Esophagus muscularis mucosa (tissue), 4 donors: ENCODE measurements at regions not wholly inside any gene's neighbourhood (a gene's known extent, or its start where the extent isn't known, plus 50 kb on each side); places are given as distances from the start of the nearest gene placed in this dataset.

ENCODE experiments used
- DNase-seq: peaks from one replicate; pipeline ENCODE4 v3.0.0-alpha.2; 2017; ENCODE audit errors: extremely low spot score
- H3K27ac ChIP-seq, 4 donors: fragments of 200-600 bp; sonication (generic); replicated peaks in 1 of 4; 1 replicate in 3 of 4; 2 replicates in 1 of 4; pipeline ENCODE4 v1.5.1; 2016 to 2019; ENCODE audit warnings: mild to moderate bottlenecking in 1 of 4
- H3K27me3 ChIP-seq, 4 donors: fragments of 200-600 bp; sonication (generic); one replicate each; pipeline versions ENCODE4 v1.5.1 to v1.6.0; 2016 to 2019
- H3K36me3 ChIP-seq, 4 donors: fragments of 200-600 bp; sonication (generic); one replicate each; pipeline ENCODE4 v1.5.1; 2016 to 2019
- H3K4me1 ChIP-seq, 4 donors: fragments of 200-600 bp; sonication (generic); one replicate each; pipeline ENCODE4 v1.5.1; 2016 to 2019
- H3K4me3 ChIP-seq, 4 donors: fragments of 200-600 bp; sonication (generic); 1 replicate in 2 of 4; 2 replicates in 2 of 4; pipeline ENCODE4 v1.5.1; 2016 to 2019; ENCODE audit warnings: mild to moderate bottlenecking in 4 of 4, moderate library complexity in 1 of 4
- H3K9me3 ChIP-seq, 4 donors: fragments of 200-600 bp; sonication (generic); 1 replicate in 3 of 4; 2 replicates in 1 of 4; pipeline ENCODE4 v1.5.1; 2016 to 2019
- CTCF ChIP-seq, 3 experiments: fragments of 200-600 bp in 2 of 3; fragments of 450-650 bp in 1 of 3; sonication (generic) in 2 of 3; IDR thresholded peaks; one replicate each; pipeline ENCODE4 v1.5.1; 2017 to 2019; ENCODE audit warnings: antibody characterized with exemption in 3 of 3, mild to moderate bottlenecking in 2 of 3, moderate library complexity in 1 of 3
- EP300 ChIP-seq: sonication (generic); formaldehyde crosslinking; IDR thresholded peaks from one replicate; pipeline ENCODE4 v1.6.1; 2017; ENCODE audit warnings: antibody characterized with exemption
- POLR2A ChIP-seq: fragments of 450-650 bp; IDR thresholded peaks from one replicate; pipeline ENCODE4 v1.6.1; 2017; ENCODE audit warnings: antibody characterized with exemption, moderate library complexity, mild to moderate bottlenecking, low read depth
- POLR2AphosphoS5 ChIP-seq, 2 donors: sonication (generic); formaldehyde crosslinking; IDR thresholded peaks; one replicate each; pipeline ENCODE4 v1.6.1; 2017; ENCODE audit warnings: antibody characterized with exemption in 2 of 2
- WGBS: methylation state at CpG from one replicate; pipeline ENCODE4 v1.1.5; 2018; 5-methylcytosine and 5-hydroxymethylcytosine counted together
- intact Hi-C: fragments of 100-400 bp; cut with DNase I; formaldehyde crosslinking; loops from one replicate; pipeline ENCODE4 v1.15.1; 2023

DNA sequence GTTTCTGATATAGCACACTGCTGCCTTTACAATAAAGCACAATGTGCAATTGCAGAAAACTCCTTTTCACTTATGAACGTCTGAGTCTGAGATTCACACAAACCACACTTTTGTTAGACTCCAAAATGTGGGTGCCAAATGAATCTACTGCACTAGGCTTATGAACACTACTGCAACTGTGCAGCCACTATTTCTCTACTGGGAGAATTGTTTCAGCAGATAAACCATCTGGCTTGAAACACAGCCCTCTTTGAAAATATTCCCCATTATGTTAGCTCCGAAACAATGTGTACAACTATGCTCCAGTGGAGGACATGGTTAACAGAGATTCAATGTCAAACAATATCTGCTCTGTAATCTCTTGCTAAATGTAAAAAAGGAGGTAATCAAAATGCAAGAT is 188.7 kb upstream of the ZEB2 start:
- DNase-seq = no peak
- Histone ChIP-seq H3K4me3 (no peak overlapping the region), H3K36me3 (no peaks in the 10 kb centered on the region), H3K4me1 (peaks cover 10 to 22% (median 14%) of the 10 kb centered on the region in 4 donors), H3K27me3 (no peaks in the 10 kb centered on the region), H3K9me3 (no peaks in the 10 kb centered on the region), H3K27ac (no peak overlapping the region)
- whole genome bisulfite sequencing = 87% methylated on average over 2 of the region's 2 CpGs
- intact Hi-C loops = no loop called here
- no peak for TF ChIP-seq POLR2AphosphoS5 (IDR thresholded peaks at IDR 0.05)
- no peak for TF ChIP-seq POLR2A
- TF ChIP-seq EP300 = no peak
- TF ChIP-seq CTCF (IDR thresholded peaks at IDR 0.05) = no peak

- H3K27ac ChIP-seq = no peak overlapping the region
Measured at GRCh38 chr2:144707736-144708326, 187.9 kb upstream of the ZEB2 start.

GRCh38 chr2:144706647-144707046 is 186.7 kb upstream of the ZEB2 start:
- no peak overlapping the region for H3K4me3 ChIP-seq
- H3K9me3 ChIP-seq = no peaks in the 10 kb centered on the region
- no peak for DNase-seq
- H3K27ac ChIP-seq = no peak overlapping the region
- WGBS = 95% methylated on average over 4 of the region's 4 CpGs
- intact Hi-C loops = no loop called here
- peaks cover 0 to 3% (median 0%) of the 10 kb centered on the region in 4 donors for H3K4me1 ChIP-seq
- H3K27me3 ChIP-seq = no peaks in the 10 kb centered on the region
- no peaks in the 10 kb centered on the region for H3K36me3 ChIP-seq
- TF ChIP-seq EP300 (no peak), POLR2A (no peak), CTCF (IDR thresholded peaks at IDR 0.05) (no peak), POLR2AphosphoS5 (IDR thresholded peaks at IDR 0.05) (no peak)

More at GRCh38 chr2:144707736-144708326, 187.9 kb upstream of the ZEB2 start:
- H3K4me1 ChIP-seq = peaks cover 6 to 14% (median 7%) of the 10 kb centered on the region in 4 donors
- no peak overlapping the region for H3K4me3 ChIP-seq
- no peaks in the 10 kb centered on the region for H3K36me3 ChIP-seq
- TF ChIP-seq POLR2AphosphoS5 (IDR thresholded peaks at IDR 0.05) = no peak
- no peak for TF ChIP-seq POLR2A
- no peak for TF ChIP-seq CTCF (IDR thresholded peaks at IDR 0.05)
- TF ChIP-seq EP300 = no peak
- WGBS = 85% methylated on average over 9 of the region's 9 CpGs
- DNase-seq = no peak
- H3K27me3 ChIP-seq = no peaks in the 10 kb centered on the region
- H3K9me3 ChIP-seq = no peaks in the 10 kb centered on the region
- intact Hi-C loops = no loop called here

GRCh38 chr2:144705328-144706245 is 185.7 kb upstream of the ZEB2 start:
- no peak for TF ChIP-seq POLR2AphosphoS5 (IDR thresholded peaks at IDR 0.05)
- no peak for TF ChIP-seq CTCF (IDR thresholded peaks at IDR 0.05)
- TF ChIP-seq EP300 = no peak
- no peak for TF ChIP-seq POLR2A
- H3K27ac ChIP-seq = no peak overlapping the region
- H3K4me3 ChIP-seq = no peak overlapping the region
- DNase-seq = no peak
- no peaks in the 10 kb centered on the region for H3K27me3 ChIP-seq
- no peaks in the 10 kb centered on the region for H3K36me3 ChIP-seq
- intact Hi-C loops = no loop called here
- peaks cover 0 to 2% (median 0%) of the 10 kb centered on the region in 4 donors for H3K4me1 ChIP-seq
- H3K9me3 ChIP-seq = no peaks in the 10 kb centered on the region
- WGBS = 85% methylated on average over 4 of the region's 4 CpGs
